ENCODE measurements at regions not wholly inside any gene's neighbourhood (a gene's known extent, or its start where the extent isn't known, plus 50 kb on each side); places are given as distances from the start of the nearest gene placed in this dataset.

- DNase-seq, result no peak
These were observed 128.8 kb upstream of the GPR26 start for GRCh38 chr10:123537188-123537961.

GRCh38 chr10:123538401-123539320 lies 127.5 kb upstream of the GPR26 start:
- no peak for DNase-seq

GRCh38 chr10:123544986-123545385 lies 121.2 kb upstream of the GPR26 start:
- DNase-seq, result no peak

GRCh38 chr10:123548770-123549169 lies 117.4 kb upstream of the GPR26 start:
- DNase-seq, result no peak

GRCh38 chr10:123549761-123550454 lies 116.2 kb upstream of the GPR26 start:
- no peak for DNase-seq

GRCh38 chr10:123550675-123551096 lies 115.5 kb upstream of the GPR26 start:
- no peak for DNase-seq

GRCh38 chr10:123551259-123551658 lies 114.9 kb upstream of the GPR26 start:
- no peak for DNase-seq

GRCh38 chr10:123552760-123553554 lies 113.2 kb upstream of the GPR26 start:
- DNase-seq, result no peak

GRCh38 chr10:123553810-123554430 lies 112.2 kb upstream of the GPR26 start:
- DNase-seq, result no peak

- no peak for DNase-seq
These were observed 111.5 kb upstream of the GPR26 start for GRCh38 chr10:123554656-123555055.

- no peak for DNase-seq
These were observed 110.5 kb upstream of the GPR26 start for GRCh38 chr10:123555616-123556015.

- DNase-seq, result no peak
These were observed 110.1 kb upstream of the GPR26 start for GRCh38 chr10:123556049-123556448.

- no peak for DNase-seq
These were observed 109.4 kb upstream of the GPR26 start for GRCh38 chr10:123556736-123557135.

- DNase-seq, result no peak
These were observed 108.6 kb upstream of the GPR26 start for GRCh38 chr10:123557366-123558108.

GRCh38 chr10:123558651-123559050 lies 107.5 kb upstream of the GPR26 start:
- DNase-seq, result no peak

GRCh38 chr10:123559066-123559822 lies 106.9 kb upstream of the GPR26 start:
- peak; percentile 62 for DNase-seq

- DNase-seq, result no peak
These were observed 106.4 kb upstream of the GPR26 start for GRCh38 chr10:123559823-123560092.

- no peak for DNase-seq
These were observed 105.6 kb upstream of the GPR26 start for GRCh38 chr10:123560301-123561140.

- DNase-seq, result no peak
These were observed 105.1 kb upstream of the GPR26 start for GRCh38 chr10:123561141-123561440.

- no peak for DNase-seq
These were observed 103.8 kb upstream of the GPR26 start for GRCh38 chr10:123562387-123562786.
